ENCODE measurements at regions not wholly inside any gene's neighbourhood (a gene's known extent, or its start where the extent isn't known, plus 50 kb on each side); places are given as distances from the start of the nearest gene placed in this dataset.

DNA sequence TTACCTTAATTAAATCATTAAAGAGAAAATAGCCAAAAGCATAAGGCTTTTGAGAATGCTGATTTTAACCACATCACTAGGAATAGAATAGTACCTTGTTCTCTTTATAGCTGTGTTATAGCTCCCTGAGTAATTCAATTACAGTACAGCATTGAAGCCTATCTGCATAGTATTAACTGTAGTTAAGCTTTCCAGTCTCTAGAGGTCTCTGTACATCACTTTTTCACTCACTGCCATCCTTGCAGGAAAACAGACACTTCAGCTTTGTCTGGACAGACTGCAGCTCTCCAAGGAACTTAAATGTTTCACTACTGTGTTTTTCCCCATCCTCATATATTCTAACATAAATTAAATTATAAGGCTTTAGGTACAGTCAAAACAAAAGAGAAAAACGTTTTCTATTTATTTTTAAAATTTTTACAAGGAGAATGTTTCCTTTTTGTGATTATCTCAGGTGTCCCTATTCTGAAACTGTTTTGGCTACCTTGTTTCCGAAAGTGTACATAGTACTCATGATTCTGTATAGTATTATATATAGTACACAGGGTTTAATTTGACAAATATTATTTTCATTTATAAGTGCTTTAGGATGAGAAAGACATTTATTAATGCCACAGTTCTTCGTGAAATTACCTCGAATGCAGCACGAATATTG is 407.9 kb downstream of the PCDH18 start:
- TF ChIP-seq CTCF (IDR thresholded peaks at IDR 0.05) (peak; percentile 78), ZFX (IDR thresholded peaks at IDR 0.05; ENCODE audit: borderline replicate concordance) (no peak)
